ENCODE measurements at regions not wholly inside any gene's neighbourhood (a gene's known extent, or its start where the extent isn't known, plus 50 kb on each side); places are given as distances from the start of the nearest gene placed in this dataset.

DNA sequence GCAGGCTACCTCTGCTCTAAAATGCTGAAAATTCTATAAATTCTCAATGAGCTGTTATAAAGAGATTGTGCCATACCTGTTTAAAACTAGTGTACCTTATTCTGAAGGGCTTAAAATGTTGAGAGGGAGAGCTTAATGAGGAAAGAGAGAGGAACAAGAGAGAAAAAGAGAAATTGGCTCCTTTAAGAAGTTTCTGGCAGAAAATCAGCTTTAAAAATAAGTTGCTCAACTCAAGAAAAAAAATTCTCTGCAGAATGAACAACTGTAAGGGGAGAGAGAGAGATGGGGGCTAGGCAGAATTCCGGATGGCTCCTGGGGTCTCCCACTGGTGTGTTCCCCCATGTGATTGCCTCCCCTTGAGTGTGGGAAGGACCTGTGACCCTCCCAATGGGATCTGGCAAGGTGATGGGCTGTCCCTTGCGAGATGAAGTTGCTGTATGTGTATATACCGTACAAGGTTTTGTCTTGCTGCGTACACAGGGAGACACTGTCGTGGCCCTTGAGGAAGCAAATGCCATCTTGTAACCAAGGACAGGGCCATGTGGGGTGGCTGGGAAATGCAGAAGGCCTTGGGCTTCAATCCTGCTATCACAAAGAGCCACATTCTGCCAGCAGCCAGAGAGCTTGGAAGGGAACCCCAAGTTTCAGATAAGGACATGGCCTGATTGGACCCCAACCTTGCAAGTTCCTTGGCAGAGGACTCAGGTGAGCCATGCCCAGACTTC lies 64.3 kb upstream of the S1PR3 start:
- no peak for DNase-seq (ENCODE audit: low read depth in 2 of 2)

DNA sequence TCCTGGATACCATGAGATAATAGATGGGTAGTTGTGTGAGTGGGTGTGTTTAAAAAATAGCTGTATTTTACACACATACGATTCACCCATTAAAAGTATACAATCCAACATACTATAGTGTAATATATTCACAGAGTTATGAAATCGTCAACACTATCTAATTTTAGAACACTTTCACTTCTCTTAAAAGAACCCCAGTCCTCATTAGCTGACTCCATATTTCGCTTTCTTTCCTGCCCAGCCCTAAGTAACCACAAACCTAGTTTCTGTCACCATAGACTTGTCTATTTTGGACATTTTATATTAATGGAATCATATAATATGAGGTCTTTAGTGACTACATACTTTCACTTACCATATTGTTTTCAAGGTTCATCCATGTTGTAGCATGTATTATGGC lies 63.8 kb upstream of the S1PR3 start:
- DNase-seq (ENCODE audit: low read depth in 2 of 2): no peak

DNA sequence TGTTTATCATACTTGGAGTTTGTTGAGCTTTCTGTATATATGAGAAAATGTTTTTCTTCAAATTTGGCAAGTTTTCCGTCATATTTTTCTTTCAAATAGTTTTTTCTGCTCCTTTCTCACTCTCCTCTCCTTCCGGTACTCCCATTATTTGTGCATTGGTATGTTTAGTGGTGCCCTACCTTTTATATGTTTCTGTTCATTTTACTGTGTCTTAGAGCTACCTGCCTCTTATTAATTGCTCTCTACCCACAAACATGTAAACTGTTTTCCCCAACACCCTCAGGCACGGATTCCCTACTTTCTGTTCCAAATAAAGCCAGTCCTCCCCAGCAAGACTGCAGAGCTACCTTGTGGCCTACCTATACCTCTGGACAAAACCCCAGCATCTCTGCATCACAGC lies 60.6 kb upstream of the S1PR3 start:
- no peak for DNase-seq (ENCODE audit: low read depth in 2 of 2)

DNA sequence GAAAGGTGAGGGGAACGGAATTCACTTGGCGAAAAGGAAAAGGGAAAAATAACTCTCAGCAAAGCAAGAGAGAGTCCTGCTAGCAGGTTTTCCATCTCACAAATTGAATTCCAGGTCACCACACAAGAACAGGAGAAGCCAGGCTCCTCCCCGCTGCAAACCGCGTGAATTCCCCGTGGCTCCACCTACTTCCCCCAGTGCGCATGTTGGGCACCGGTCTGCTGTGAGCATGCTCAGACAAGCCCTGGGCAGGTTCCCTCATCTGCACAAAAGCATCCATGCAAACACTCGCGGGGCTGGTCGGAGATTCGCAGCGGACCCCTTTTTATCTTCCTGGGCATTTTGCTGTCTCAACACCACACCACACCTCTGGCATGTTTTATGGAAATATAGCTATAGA lies 58.5 kb upstream of the S1PR3 start:
- DNase-seq (ENCODE audit: low read depth in 2 of 2): no peak

DNA sequence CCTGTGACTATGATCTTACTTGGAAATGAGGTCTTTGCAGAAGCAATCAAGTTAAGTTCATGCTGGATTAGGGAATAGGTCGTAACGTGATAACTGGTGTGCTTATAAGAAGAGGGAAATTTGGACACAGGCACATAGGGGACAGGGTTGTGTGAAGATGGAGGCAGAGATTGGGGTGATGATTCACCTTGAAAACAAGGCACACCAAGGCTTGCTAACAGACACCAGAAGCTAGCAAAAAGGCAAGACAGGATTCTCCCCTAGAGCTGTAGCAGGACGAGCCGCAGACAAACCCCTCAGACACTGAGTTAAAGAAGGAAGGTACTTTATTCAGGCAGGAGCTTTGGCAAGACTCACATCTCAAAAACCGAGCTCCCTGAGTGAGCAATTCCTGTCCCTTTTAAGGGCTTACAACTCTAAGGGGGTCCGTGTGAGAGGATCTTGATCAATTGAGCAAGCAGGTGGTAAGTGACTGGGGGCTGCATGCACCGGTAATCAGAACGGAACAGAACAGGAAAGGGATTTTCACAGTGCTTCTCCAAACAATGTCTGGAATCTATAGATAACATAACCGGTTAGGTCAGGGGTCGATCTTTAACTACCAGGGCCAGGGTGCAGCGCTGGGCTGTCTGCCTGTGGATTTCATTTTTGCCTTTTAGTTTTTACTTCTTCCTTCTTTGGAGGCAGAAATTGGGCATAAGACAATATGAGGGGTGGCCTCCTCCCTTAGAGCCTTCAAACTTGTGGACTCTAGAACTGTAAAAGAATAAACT lies 57.5 kb upstream of the S1PR3 start:
- DNase-seq (ENCODE audit: low read depth in 2 of 2): no peak

DNA sequence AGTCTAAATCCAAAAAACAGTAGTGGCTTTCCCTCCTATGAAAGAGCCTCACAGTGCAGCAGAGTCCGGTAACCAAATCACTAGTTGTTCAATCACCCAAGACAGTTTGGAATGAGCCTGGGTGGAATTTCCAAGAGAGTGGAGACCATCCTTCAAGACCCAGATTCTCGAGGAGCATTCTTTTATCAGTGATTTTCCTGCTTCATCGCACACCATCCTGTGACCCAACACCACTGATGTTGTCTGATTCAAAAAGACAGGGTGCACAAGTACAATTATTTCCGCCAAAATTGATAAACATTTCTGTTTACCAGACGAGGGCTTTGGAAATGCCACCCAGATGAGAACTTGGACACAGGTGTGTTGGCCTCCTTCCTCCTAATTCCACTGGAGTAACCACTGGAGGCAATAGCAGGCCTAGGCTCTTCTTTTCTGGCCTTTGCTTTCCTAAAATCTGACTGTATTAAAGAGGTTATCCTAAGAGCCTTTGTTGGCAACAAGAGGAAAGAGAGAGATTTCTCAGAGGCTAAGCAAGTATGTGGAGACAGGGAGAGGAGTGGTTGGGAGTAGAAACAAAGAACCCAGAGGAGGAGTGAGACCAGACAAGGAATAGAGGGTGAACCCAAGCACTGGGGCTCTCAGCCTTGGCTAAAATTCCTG lies 56.3 kb upstream of the S1PR3 start:
- DNase-seq (ENCODE audit: low read depth in 2 of 2): no peak

DNA sequence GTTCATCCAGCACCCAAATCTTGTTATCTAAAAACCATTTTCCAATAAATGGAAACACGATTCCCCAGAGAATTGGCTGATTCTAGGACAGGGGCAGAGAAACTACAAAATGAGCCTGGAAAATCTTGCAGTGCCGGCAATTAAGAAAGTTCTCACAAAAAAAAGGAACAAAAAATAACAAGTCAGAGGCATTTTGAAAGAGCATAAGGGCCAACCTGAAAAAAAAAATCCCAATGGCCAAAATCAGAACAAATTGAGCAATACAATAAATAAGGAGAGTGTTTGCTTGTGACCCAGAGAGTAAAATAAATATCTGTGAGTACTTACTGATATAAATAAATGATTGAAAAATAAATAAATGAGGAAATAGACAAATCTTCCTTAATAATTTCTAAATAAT lies 55.1 kb upstream of the S1PR3 start:
- no peak for DNase-seq (ENCODE audit: low read depth in 2 of 2)

DNA sequence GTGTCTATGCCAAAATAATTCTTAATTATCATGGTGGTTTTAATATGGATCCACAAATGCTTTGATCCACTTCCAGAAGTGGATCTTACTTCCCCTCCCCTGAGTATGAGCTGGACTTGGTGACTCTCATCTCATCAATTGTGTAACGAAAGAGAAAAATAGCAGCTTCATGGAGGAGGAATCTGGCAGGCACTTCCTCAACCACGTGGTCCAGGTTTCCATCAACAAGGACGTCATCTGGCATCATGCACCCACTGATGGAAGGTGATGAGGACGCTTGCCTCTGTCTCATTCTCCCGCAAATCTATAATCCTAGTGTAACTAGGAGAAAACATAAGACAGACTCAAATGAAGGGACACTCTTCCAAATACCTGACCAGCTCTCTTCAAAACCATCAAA lies 54.6 kb upstream of the S1PR3 start:
- DNase-seq (ENCODE audit: low read depth in 2 of 2): no peak

DNA sequence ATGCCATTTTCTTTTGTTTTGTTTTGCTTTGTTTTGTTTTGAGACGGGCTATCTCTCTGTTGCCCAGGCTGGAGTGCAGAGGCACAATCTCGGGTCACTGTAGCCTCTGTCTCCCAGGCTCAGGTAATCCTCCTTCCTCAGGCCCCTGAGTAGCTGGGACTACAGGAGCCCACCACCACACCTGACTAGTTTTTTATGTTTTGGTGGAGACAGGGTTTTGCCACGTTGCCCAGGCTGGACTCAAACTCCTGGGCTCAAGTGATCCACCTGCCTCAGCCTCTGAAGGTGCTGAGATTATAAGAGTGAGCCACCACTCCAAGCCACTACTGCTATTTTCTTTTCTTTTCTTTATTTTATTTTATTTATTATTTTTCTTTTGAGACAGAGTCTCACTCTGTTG lies 54.0 kb upstream of the S1PR3 start:
- DNase-seq (ENCODE audit: low read depth in 2 of 2): no peak

DNA sequence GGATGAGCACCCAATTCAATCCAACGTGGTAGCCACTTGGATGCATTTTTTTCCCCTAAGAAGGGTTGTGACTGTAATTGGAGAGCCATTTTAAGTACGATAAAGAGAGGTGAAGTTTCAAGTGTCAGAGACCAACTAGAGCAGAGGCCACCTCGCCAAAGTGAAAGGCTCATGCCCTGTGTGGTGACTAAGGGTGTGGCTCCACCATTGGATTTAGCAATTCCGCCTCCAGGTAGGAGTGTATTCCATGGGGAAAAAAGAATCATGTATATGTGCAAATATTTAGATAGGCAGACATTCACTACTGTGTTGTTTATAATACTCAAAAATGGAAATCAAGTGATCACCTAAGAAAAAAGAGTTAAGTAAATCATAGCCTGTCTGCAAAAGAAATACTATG lies 53.1 kb upstream of the S1PR3 start:
- DNase-seq (ENCODE audit: low read depth in 2 of 2): no peak
